ENCODE measurements at regions not wholly inside any gene's neighbourhood (a gene's known extent, or its start where the extent isn't known, plus 50 kb on each side); places are given as distances from the start of the nearest gene placed in this dataset.

DNA sequence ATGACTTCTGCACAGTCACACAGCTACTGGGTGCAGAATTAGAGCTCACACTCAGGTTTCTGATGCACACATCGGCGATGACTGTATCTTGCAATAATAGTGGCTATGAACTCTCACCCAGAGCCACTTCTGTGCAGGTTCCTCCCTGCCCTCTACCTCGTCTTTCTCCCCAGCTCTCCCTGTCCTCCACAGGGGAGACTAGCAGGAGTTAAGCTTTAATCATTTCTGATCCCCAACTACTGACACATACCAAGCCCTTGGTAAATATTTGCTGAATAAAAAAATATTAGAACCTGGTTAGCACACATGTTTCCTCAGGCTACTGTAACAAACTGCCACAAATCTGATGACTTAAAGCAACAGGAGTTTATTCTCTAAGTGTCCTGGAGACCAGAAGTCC is 222.7 kb upstream of the FOXA2 start:
- TF ChIP-seq, protein P1, sequence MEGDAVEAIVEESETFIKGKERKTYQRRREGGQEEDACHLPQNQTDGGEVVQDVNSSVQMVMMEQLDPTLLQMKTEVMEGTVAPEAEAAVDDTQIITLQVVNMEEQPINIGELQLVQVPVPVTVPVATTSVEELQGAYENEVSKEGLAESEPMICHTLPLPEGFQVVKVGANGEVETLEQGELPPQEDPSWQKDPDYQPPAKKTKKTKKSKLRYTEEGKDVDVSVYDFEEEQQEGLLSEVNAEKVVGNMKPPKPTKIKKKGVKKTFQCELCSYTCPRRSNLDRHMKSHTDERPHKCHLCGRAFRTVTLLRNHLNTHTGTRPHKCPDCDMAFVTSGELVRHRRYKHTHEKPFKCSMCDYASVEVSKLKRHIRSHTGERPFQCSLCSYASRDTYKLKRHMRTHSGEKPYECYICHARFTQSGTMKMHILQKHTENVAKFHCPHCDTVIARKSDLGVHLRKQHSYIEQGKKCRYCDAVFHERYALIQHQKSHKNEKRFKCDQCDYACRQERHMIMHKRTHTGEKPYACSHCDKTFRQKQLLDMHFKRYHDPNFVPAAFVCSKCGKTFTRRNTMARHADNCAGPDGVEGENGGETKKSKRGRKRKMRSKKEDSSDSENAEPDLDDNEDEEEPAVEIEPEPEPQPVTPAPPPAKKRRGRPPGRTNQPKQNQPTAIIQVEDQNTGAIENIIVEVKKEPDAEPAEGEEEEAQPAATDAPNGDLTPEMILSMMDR (IDR thresholded peaks at IDR 0.05 in 8 of 11, conservative IDR thresholded peaks at IDR 0.05 in 3 of 11) = no peak
- TF ChIP-seq POLR2A (IDR thresholded peaks at IDR 0.05) (no peak), POLR2AphosphoS5 (IDR thresholded peaks at IDR 0.05) (no peak)
